Stimulated activated naive CD8-positive, alpha-beta T cell treated with anti-CD3 and anti-CD28 coated beads, Interleukin-15, amount 100 ng/mL, for 72 hours (primary cell): ENCODE measurements at regions not wholly inside any gene's neighbourhood (a gene's known extent, or its start where the extent isn't known, plus 50 kb on each side); places are given as distances from the start of the nearest gene placed in this dataset.
"Not testable (repeated sequence)": the region's sequence is repeated elsewhere in the genome, so short reads cannot be mapped to it uniquely, and the experiment has no call there.

ENCODE experiments used
- ATAC-seq: fragments of 150-1000 bp; cut with Tn5 transposase; 2 replicates; pipeline ENCODE4 v1.10.0; 2021; ENCODE audit warnings: mild to moderate bottlenecking, moderate library complexity
- DNase-seq, 2 donors: peaks; one replicate each; pipeline ENCODE4 v3.0.0; 2021 to 2022
- H3K27ac Mint-ChIP-seq, 2 donors: one replicate each; pipeline ENCODE4 v1.8.0; 2022; ENCODE audit warnings: mild to moderate bottlenecking in 2 of 2, mixed read lengths in 2 of 2, moderate library complexity in 2 of 2
- H3K27me3 Mint-ChIP-seq: one replicate; pipeline ENCODE4 v1.8.0; 2022; ENCODE audit warnings: mixed read lengths
- H3K4me1 Mint-ChIP-seq: one replicate; pipeline ENCODE4 v1.8.0; 2022; ENCODE audit warnings: mild to moderate bottlenecking, mixed read lengths
- H3K4me3 Mint-ChIP-seq, 2 donors: one replicate each; pipeline ENCODE4 v1.8.0; 2022; ENCODE audit warnings: mild to moderate bottlenecking in 2 of 2, mixed read lengths in 2 of 2, moderate library complexity in 1 of 2
- H3K9me3 Mint-ChIP-seq, 2 donors: one replicate each; pipeline ENCODE4 v1.8.0; 2022; ENCODE audit warnings: mixed read lengths in 2 of 2

DNA sequence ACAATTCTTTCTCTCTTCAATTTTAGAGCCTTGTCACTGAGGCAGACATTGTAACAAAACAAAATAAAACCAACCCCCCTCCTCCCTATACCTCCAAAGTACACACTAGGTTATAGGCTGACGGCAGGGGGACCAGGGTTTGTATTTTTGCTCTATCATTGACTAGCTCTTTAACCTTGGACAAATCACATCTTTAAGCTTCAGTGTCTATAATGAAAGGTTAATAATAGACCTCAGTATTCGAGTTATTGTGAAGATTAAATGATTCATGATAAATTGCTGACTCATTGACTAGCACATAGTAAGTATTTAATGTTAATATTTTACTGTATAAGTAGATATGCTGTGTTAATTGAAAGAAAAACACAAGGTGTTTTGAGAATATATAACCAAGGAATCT is 1267.6 kb upstream of the ADGRL2 start:
- ATAC-seq (no peak), DNase-seq (no peak)
- H3K9me3 Mint-ChIP-seq, result peaks cover 0 to 10% of the 10 kb centered on the region in 2 donors
- H3K27me3 Mint-ChIP-seq, result no peaks in the 10 kb centered on the region
- H3K4me1 Mint-ChIP-seq, result no peaks in the 10 kb centered on the region
- no peak overlapping the region for H3K4me3 Mint-ChIP-seq
- no peak overlapping the region for H3K27ac Mint-ChIP-seq

DNA sequence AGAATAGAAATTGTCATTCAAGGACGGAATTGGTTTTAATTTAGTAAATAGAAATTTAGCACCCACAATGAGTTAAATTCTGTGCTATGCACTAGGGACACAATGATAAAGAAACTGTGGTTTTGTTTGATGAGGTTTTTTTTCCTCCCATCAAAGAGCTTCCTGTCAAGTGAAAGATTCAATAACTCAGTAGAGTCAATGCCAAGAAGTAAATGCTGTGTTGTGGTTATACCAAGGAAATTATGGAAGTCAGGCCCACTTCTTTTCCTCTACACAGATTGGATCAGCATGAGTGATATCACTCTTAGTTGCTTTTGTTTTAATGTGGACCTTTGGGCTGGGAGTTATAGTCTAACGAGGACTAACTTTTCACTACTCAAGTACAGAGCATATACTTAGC is 1269.6 kb upstream of the ADGRL2 start:
- peaks cover 0 to 10% of the 10 kb centered on the region in 2 donors for H3K9me3 Mint-ChIP-seq
- no peak for ATAC-seq
- DNase-seq, result no peak
- no peak overlapping the region for H3K27ac Mint-ChIP-seq
- H3K4me3 Mint-ChIP-seq, result no peak overlapping the region
- H3K4me1 Mint-ChIP-seq, result no peaks in the 10 kb centered on the region
- no peaks in the 10 kb centered on the region for H3K27me3 Mint-ChIP-seq

DNA sequence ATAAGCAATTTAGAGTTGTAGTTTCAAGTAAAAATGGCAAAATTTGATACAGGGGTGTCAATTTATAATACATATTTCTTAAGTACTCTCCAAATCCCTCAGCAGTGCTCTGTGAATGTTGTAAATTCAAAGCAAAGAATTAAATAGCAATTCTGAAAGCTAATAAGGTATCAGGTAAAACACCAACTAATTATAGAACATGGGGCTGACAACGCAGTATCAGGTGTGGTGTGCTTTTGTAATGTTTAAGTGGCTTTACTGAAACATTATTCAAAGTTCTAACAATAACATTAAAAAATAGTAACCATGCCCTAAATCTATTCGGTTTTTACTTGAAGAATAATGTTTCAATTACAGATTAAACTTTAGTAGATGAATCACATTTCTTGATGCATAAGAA is 1271.2 kb upstream of the ADGRL2 start:
- no peak for ATAC-seq
- H3K9me3 Mint-ChIP-seq, result peaks cover 0 to 7% of the 10 kb centered on the region in 2 donors
- no peak overlapping the region for H3K4me3 Mint-ChIP-seq

DNA sequence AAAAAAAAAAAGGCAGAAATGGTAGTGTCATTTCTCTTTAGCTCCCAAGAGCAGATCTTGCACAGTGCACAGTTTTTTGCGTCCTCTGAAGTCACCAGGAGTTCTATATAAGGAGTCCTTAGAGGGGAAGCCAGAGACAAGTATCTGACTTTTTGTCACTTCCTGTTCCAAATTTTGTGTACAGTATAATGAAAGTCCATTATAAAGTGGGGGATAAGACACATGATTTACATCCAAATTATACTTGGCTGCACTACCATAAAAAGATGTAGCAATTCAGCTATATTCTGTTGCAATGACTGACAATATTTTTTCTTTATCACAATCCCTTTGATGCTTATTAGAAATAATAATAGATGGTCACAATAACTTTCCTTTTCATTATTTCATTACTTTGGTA is 1276.9 kb upstream of the ADGRL2 start:
- ATAC-seq (no peak), DNase-seq (no peak)
- Mint-ChIP-seq H3K27me3 (no peaks in the 10 kb centered on the region), H3K27ac (no peak overlapping the region), H3K4me1 (no peaks in the 10 kb centered on the region), H3K9me3 (peaks cover 4 to 7% of the 10 kb centered on the region in 2 donors), H3K4me3 (no peak overlapping the region)

More for the DNA sequence above, 1271.2 kb upstream of the ADGRL2 start:
- Mint-ChIP-seq H3K27ac (no peak overlapping the region), H3K27me3 (no peaks in the 10 kb centered on the region), H3K4me1 (no peaks in the 10 kb centered on the region)
- DNase-seq, result no peak

DNA sequence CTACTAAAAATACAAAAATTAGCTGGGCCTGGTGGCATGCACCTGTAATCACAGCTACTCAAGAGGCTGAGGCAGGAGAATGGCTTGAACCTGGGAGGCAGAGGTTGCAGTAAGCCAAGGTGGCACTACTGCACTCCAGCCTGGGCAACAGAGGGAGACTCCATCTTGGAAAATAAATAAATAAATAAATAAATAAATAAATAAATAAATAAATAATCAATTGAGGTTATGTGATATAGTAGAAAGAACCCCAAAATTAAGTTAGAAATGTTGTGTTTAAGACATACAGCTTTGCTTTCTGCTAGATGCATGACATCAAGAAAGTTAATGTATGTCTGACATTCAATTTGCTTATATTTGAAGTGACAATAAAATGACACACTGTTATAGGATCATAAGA is 1277.7 kb upstream of the ADGRL2 start:
- not testable (repeated sequence) for H3K4me3 Mint-ChIP-seq, H3K9me3 Mint-ChIP-seq, H3K27me3 Mint-ChIP-seq, H3K27ac Mint-ChIP-seq, ATAC-seq, H3K4me1 Mint-ChIP-seq, DNase-seq

DNA sequence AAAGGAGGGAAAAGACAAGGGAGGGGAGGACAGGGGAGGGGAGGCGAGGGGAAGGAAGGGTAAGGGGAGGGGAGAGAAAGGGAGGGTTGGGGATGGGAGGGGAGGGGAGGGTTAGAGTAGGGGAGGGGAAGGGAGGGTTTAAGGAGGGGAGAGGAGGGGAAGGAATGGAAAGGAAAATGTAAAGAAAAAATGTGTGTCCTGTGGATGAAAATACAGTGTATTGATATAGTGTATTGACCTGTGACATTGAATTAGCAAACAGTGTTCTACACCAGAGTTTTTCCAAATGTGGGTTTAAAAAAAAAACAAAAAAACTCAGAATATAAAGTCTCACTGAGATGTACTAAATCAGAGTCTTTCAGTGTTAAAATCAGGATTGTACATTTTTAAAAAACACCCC is 1279.8 kb upstream of the ADGRL2 start:
- Mint-ChIP-seq H3K27ac (peak overlapping the region in 1 of 2 donors; percentile 68), H3K4me3 (no peak overlapping the region), H3K9me3 (peaks cover 14% of the 10 kb centered on the region in 2 donors), H3K27me3 (no peaks in the 10 kb centered on the region), H3K4me1 (no peaks in the 10 kb centered on the region)
- DNase-seq, result no peak
- ATAC-seq, result no peak

DNA sequence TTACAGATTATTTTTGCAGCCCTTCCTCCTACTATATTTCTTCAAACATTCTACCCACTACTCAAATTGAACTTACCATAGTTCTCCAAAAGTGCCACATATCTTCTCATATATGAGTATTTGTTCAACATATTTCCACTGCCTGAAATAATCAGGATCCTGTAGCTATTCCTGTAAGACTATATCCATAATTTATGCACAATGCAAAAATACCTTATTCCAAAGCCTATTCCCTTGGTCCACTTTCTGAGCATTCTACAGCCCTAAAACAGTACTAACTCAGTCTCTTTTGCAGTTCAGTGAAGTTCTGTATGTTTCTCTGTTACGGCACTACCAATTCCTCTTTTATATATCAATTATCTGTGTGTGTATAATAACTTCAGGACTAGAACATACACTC is 1283.7 kb upstream of the ADGRL2 start:
- H3K4me1 Mint-ChIP-seq, result no peaks in the 10 kb centered on the region
- no peak overlapping the region for H3K4me3 Mint-ChIP-seq
- no peak overlapping the region for H3K27ac Mint-ChIP-seq
- H3K9me3 Mint-ChIP-seq, result peaks cover 7 to 13% of the 10 kb centered on the region in 2 donors
- DNase-seq, result no peak
- no peaks in the 10 kb centered on the region for H3K27me3 Mint-ChIP-seq
- no peak for ATAC-seq

DNA sequence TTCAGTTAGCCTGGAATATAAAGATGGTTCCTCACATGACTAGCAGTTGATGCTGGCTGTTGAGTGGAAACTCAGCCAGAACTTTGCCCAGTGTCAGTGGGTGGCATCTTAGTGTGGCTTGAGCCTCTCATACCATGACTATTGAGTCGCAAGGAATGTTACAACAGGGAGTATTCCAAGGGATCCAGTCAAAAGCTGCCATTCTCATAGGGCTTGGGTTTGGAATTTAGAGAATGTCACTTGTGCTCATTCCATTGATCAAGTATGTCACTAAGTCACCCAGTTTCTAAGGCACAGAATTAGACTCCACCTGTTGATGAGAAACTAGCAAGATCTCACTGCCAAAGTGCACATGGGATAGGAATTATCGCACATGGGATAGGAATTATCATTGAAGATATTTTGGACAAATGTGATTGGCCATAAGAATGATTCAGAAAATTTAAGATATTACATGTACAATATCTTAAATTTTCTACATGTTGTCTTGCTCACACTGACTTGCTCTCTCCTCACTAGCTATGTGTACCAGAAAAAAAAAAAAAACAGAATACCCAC is 1290.7 kb upstream of the ADGRL2 start:
- Mint-ChIP-seq H3K27ac (no peak overlapping the region), H3K4me1 (no peaks in the 10 kb centered on the region)

DNA sequence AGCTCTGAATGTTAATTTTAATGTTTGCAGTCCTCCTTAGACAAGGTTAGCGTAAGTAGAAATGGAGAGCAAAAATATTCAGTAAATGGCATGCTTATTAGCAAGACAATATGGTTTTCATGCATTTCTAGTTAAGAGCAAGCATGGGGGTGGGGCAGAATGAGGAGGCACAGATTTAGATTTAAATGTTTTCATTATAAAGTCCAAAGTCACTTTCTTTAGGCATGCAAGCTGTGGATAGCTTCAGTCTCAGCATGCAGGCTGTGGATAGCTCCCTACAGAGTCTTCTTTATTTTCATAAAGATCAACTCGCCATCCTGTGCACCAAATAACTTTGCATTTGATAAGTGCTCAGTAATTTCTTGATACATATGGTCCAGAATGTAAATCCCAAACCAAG is 1294.5 kb upstream of the ADGRL2 start:
- no peak for ATAC-seq
- Mint-ChIP-seq H3K9me3 (peaks cover 7 to 8% of the 10 kb centered on the region in 2 donors), H3K27me3 (no peaks in the 10 kb centered on the region), H3K27ac (no peak overlapping the region), H3K4me1 (no peaks in the 10 kb centered on the region), H3K4me3 (no peak overlapping the region)
- DNase-seq, result no peak

More for the DNA sequence above, 1290.7 kb upstream of the ADGRL2 start:
- H3K4me3 Mint-ChIP-seq, result no peak overlapping the region
- DNase-seq (no peak), ATAC-seq (no peak)
- H3K9me3 Mint-ChIP-seq, result peaks cover 0 to 3% of the 10 kb centered on the region in 2 donors
- H3K27me3 Mint-ChIP-seq, result no peaks in the 10 kb centered on the region

DNA sequence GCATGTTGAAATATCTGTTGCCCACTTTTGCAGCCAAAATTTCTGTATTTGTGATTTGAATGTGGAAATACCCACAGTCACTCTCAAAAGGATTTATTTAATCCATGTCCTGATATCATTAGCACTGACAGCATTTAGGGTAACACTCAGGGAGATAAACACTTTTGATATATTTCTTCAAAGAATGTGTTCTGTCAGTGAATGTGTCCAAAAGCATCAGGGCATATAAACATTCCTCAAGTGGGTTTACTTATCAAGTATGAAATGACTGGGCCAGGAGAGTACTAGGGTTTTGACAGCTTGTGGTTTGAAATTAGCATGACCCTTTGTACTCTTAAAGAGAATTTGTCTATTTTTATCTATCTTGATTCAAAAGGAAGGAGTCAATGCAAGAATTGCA is 1302.1 kb upstream of the ADGRL2 start:
- H3K4me1 Mint-ChIP-seq, result no peaks in the 10 kb centered on the region
- no peak for ATAC-seq
- H3K9me3 Mint-ChIP-seq, result no peaks in the 10 kb centered on the region
- no peak overlapping the region for H3K4me3 Mint-ChIP-seq
- H3K27me3 Mint-ChIP-seq, result no peaks in the 10 kb centered on the region
- no peak overlapping the region for H3K27ac Mint-ChIP-seq
- no peak for DNase-seq

DNA sequence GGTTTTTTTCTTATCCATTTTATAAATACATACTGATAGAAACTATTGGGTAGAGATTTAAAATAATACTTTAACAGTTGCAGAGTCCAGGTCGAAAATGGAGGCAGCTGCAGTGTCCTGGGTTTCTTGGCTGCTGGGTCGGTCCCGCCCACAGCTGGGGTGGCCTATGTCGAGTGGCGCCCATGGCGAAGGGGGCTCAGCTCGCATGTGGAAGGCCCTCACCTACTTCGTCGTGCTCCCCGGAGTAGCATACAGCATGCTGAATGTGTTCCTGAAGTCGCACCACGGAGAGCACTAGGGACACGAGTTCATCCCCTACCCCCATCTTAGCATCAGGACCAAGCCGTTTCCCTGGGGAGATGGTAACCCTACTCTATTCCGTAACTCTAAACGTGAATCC is 1304.9 kb upstream of the ADGRL2 start:
- Mint-ChIP-seq H3K27ac (no peak overlapping the region), H3K27me3 (no peaks in the 10 kb centered on the region), H3K4me3 (no peak overlapping the region), H3K4me1 (no peaks in the 10 kb centered on the region), H3K9me3 (no peaks in the 10 kb centered on the region)
- no peak for ATAC-seq
- DNase-seq, result no peak

DNA sequence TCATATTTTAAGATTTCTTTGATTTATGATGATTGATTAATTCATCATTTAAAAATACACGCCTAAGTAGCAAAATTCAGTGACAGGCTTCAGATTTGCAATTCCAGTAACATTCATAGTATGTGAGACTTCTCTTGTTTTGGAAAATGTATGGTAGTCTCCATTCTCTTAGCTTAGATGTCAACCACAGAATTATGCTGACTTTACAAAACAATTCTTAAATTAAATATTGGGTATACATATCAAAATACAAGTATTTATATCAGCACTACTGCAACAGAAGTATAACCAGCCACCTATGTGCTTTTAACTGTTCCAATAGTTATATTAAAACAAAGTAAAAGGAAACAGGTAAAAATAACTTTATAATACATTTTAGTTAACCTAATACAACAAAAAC is 1328.6 kb upstream of the ADGRL2 start:
- ATAC-seq, result no peak
- Mint-ChIP-seq H3K27ac (no peak overlapping the region), H3K9me3 (peaks cover 0 to 10% of the 10 kb centered on the region in 2 donors), H3K4me3 (no peak overlapping the region), H3K4me1 (no peaks in the 10 kb centered on the region), H3K27me3 (no peaks in the 10 kb centered on the region)
- no peak for DNase-seq

DNA sequence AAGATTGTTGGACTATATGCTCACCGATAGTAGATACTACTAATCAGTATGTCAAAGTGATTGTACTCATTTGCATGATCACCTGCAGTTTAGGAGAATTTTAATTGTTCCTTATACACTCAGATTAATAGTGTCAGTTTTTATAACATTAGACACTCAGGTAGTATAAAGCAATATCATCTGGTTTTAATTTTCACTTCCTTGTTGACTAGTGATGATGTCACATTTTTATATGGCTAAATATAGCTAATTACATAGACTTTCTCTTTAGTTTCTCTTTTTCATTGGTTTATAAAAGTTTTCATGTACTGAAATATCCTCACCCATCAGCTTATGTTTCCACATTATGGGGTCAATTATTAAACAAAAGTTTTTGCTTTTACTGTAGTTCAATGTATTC is 1332.4 kb upstream of the ADGRL2 start:
- Mint-ChIP-seq H3K27ac (no peak overlapping the region), H3K4me1 (no peaks in the 10 kb centered on the region), H3K27me3 (no peaks in the 10 kb centered on the region), H3K4me3 (no peak overlapping the region), H3K9me3 (peaks cover 0 to 6% of the 10 kb centered on the region in 2 donors)
- DNase-seq (no peak), ATAC-seq (no peak)

DNA sequence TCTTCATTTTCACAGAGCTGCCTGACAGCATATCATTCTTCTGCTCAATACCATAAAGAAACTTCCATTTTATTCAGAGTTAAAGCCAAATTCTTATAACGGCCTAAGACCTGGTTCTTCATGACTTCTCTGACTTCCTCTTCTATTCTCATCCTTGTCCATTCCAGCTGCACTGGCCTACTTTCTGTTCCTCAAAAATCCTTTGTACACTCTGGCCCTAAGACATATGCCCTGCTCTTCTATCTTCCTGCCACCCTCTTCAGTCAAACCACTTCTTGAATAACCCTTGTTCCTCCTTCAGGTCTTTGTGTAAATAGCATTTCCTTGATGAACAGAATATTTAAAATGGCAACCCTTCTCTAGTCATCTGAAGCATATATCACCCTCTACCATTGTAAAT is 1338.7 kb upstream of the ADGRL2 start:
- no peak for DNase-seq
- H3K27ac Mint-ChIP-seq, result no peak overlapping the region
- no peaks in the 10 kb centered on the region for H3K4me1 Mint-ChIP-seq
- ATAC-seq, result no peak
- H3K9me3 Mint-ChIP-seq, result peaks cover 6 to 7% of the 10 kb centered on the region in 2 donors
- H3K4me3 Mint-ChIP-seq, result no peak overlapping the region
- no peaks in the 10 kb centered on the region for H3K27me3 Mint-ChIP-seq

DNA sequence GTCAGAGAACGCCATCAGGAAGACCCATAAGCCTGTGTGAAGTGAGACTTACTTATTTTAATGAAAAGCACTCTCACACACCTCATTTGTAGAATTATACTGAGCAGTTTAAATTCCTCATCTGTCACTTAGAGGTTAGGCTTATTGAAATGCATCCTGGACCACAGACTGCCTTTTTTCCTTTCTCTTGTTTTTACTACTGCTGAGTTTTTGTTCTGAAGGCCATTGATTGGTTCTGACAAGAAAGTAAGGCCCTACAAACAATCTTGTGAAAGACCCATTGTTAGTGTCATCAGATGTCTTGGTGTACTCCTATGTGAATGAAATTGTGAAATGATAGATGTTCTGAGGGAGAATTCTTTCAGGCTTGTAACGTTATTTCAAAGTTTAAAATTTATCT is 1343.3 kb upstream of the ADGRL2 start:
- Mint-ChIP-seq H3K27me3 (no peaks in the 10 kb centered on the region), H3K9me3 (peaks cover 6 to 7% of the 10 kb centered on the region in 2 donors), H3K4me3 (no peak overlapping the region), H3K4me1 (no peaks in the 10 kb centered on the region), H3K27ac (no peak overlapping the region)
- no peak for DNase-seq
- no peak for ATAC-seq

DNA sequence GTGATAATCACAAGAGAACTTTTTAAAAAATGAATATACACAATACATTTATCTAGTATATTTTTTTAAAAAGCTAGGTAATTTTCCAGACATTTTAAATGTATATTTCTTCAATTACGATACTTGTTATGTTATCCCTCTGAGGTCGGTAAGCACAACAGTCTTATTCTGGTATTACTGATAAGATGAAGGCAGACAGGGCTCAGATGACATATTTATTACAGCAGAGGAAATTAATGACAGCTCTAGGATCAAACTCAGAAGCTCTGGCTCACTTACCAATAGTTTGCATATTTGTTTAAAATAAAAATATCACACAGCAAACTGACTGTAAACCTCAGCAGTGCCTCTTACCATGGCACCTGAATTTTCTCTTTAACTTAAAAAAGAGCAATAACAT is 1347.0 kb upstream of the ADGRL2 start:
- Mint-ChIP-seq H3K9me3 (peaks cover 0 to 13% of the 10 kb centered on the region in 2 donors), H3K27ac (no peak overlapping the region), H3K27me3 (no peaks in the 10 kb centered on the region), H3K4me3 (no peak overlapping the region), H3K4me1 (no peaks in the 10 kb centered on the region)
- DNase-seq (no peak), ATAC-seq (no peak)

DNA sequence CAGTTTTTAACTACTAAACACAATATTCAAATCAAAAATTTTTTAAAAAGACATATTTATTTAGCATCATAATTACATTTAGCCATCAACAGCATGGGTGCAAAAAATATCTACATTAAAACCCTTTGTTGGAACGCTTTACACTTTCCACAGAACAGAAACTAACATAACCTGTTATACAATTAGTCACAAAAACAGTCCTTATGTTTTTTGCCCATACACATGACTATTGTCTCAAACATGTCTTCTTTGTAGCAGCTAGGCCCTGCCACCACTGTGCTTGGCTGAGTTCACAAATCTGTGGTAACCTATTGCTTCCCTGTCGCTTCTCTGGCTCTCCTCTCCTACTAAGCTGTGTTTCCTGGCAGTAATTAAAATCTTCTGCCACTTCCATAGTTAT is 1350.0 kb upstream of the ADGRL2 start:
- no peaks in the 10 kb centered on the region for H3K27me3 Mint-ChIP-seq
- no peak overlapping the region for H3K4me3 Mint-ChIP-seq
- DNase-seq, result no peak
- H3K9me3 Mint-ChIP-seq, result peaks cover 0 to 13% of the 10 kb centered on the region in 2 donors
- no peak overlapping the region for H3K27ac Mint-ChIP-seq
- H3K4me1 Mint-ChIP-seq, result no peaks in the 10 kb centered on the region
- ATAC-seq, result no peak
